GM18498 (cell line): ENCODE measurements at regions not wholly inside any gene's neighbourhood (a gene's known extent, or its start where the extent isn't known, plus 50 kb on each side); places are given as distances from the start of the nearest gene placed in this dataset.
"Not testable (repeated sequence)": the region's sequence is repeated elsewhere in the genome, so short reads cannot be mapped to it uniquely, and the experiment has no call there.

Experiments used
- ATAC-seq: cut with Tn5 transposase; IDR thresholded peaks from one replicate; pipeline ENCODE4 v1.9.1; 2021; ENCODE audit warnings: mild to moderate bottlenecking, moderate library complexity; ENCODE audit not compliant: unreplicated experiment

GRCh38 chr4:142897518-142897917, 51.4 kb upstream of the INPP4B start:
- ATAC-seq: not testable (repeated sequence)

GRCh38 chr4:142900622-142901021, 54.5 kb upstream of the INPP4B start:
- ATAC-seq: no peak

DNA sequence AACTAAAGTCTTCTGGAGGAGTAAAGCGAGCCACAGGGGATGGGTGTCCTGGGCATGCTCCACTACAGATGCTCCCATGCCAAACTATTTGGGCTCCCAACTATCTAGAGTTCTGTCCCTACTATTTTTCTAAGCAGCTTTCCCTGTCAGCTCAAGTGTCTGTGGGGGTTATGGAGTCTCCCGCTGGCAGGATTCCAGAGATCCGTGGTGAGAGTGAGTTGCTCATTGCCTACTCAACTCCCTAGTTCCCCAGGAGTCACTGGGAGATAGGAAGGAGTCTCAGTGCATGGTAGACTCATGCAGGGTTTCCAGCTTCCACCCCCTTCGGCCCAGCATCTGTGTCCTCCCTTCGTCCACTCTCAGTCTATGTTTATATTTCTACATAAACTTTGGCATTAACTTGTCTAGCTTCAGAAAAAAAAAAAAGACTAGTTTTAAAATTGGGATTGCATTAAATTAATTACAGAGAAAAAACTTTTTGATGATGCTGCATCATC, 55.1 kb upstream of the INPP4B start:
- ATAC-seq: no peak

- ATAC-seq: not testable (repeated sequence)
These were observed 57.5 kb upstream of the INPP4B start for GRCh38 chr4:142903617-142904016.

DNA sequence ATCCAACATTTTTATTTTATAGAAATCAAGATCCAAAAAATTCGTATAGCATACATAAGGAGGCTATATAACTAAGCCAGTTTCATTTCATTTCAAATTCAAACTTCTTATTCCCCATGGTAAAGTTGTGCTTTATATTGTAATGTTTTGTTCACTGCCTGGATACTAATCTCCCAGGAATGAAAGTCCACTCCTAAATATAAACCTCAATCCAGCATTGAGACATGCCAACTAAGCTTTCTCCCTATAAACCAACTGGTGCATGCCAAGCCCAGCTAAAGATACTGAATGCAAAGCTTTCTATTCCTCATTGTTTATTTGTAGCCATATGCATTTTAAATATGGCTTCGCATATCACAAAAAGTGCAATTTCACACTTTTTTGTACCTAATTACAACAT, 63.8 kb upstream of the INPP4B start:
- no peak for ATAC-seq

DNA sequence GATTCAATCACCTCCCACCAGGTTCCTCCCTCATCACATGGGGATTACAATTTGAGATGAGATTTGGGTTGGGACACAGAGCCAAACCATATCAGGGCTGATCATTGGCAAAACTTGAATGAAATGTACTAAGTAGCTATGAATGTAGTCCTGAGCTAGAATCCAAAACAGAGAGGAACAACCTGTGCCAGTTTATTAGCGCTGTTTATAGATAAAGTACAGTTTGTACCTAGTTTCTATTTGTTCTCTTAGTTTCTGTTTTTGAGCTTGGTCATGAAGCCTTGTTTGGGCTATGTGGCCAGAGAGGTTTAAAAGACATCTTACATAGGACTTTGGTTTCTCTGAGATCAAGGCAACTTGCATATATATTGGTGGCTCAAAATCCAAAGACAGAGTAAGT, 66.9 kb upstream of the INPP4B start:
- no peak for ATAC-seq

GRCh38 chr4:142913461-142914030, 67.4 kb upstream of the INPP4B start:
- ATAC-seq: no peak

DNA sequence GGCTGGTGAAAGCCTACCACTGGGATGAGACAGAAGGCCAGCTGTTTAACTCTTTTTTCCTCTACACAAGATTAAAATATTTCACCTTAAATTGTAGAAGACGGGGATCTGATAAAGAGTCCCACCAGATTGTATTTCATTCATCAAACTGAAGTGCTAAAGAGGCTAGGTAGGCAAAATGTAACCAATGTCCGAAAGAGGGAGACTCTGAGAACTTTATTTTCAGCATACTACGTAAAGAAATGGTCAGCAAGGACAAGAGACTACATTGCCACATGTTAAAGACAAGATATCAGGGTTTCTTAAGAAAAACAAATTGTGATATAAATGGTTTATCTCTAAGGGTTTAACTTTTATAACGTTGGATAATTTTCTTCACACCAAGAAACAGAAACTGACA, 71.6 kb upstream of the INPP4B start:
- ATAC-seq: no peak

GRCh38 chr4:142922720-142923119, 76.6 kb upstream of the INPP4B start:
- no peak for ATAC-seq

DNA sequence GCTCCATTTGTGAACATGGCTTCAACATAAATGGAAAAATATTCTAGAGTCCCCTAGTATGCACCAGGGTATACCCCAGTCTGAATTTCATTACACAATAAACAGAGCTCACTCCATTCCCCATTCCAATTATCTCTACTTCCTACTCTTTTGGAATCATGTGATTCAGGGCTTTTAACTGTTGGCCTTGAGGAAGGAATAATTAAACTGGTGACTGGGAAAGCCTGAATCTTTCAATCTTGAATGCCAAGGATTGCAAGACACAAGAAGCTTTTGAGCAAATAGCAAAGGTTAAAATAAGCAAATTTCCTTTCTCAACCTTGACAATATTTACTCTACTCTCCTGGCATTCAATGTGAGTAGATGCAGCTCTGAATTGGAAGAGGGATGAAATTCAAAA, 77.5 kb upstream of the INPP4B start:
- ATAC-seq: no peak

DNA sequence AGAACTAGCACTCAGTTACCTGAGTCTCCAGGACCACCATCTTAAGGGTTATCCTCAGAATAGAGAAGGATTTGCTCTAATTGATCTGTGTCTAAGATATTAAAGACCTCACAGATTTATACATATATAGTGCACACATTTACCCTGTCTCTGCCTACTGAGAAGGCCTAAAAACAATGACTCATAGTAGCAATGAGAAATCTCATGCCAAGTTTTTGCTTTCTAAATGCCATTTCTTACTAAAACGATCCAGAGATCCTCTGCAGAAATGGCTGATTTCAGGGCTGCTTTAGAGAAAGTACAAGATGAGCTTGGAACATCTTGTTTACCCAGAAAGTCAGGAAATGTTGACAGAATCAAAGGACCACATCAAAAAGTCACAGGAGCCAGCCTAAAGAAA, 79.1 kb upstream of the INPP4B start:
- no peak for ATAC-seq

DNA sequence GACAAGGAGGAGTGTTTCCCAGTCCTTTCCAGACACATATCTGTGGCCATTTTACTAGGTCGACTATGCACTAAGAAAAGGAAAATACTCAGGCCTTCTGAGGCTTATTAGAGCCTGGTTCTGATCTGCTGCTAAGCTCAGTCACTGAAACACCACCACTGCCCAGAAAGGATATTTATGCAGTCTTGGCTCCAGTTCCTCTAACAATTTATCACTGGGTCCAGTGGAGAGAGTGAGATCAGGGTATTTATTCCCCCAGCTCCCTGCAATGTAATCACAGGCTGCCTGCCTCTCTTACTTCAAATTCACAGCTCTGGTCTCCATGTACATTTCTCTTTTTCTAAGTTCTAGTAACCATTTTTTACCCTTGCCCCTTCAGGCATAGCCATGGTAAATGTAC, 81.6 kb upstream of the INPP4B start:
- no peak for ATAC-seq

DNA sequence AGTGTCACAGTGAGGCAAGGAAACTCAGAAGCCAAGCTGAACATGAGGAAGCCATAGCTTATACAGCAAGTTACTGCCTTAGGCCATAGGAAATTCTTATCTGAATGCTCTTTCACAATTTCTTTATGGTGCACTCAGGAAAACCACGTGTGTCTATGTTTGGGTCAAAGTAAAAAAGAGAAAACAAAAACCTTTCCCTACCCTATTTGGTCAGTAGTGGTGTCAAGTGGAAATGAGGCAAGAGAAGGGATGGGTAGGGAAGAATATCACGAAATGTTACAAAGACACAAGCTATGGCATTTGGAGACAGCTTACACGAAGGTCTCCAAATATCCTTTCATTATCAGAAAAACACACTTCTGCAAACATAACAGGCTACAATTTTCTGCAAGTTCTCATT, 83.4 kb upstream of the INPP4B start:
- no peak for ATAC-seq

DNA sequence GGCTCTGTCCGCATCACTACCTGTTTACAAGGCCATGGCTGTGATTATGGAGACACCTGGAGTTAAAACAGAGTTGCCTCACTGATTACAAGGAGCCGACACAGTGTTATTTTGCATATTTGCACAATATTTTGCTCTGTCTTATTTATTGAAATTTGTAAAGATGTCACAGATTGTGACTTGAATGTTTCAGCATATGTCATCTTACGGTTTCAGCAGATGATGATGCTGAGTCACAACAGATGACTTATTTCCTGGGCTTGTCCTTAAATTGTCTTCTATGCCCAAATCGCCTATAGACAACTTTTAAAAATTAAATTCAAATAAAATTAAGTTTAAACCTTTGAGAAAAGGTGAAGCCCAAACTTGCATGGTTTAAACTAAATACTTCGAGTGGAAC, 87.1 kb upstream of the INPP4B start:
- ATAC-seq: no peak

DNA sequence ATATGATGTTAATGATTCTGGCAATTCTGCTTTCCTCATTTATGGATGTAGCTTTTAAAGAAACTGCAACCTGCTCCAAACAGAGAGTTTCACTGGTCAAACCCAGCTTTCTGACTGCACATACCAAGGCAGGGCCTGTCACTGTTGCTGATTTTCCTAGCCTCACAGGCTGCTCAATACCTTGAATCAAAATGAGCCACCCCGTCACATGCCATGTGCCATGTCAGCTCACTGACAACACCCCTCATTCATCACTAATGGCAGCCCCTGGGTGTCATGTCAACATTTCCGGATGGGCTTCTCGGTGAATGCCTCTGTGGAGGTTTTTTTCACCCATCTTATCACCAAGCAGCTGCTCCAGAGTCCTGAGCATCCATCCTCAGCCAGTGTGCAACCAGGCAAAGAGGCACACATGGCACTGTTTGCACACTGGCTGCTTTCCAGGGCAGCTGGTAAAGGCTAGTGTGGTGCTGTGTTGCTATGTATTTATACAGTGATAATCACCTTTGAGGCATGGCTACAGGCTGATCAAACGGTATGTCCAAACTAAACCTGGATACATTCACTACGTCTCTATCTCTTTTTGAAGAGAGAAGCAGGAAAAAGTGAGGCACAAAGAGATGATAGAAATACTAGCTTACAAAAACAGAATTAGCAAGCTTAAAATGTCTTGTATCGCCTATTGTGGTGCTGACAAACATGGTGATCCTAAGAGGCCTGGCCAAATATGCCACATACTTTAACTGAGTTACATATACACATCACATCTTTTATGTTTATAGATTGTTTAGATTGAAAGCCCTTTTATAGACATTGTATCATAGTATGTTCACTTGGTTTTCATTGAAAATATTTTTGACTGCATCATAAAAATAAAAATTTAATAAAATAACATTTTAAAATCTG, 94.6 kb upstream of the INPP4B start:
- no peak for ATAC-seq

- no peak for ATAC-seq
These were observed 98.5 kb upstream of the INPP4B start for GRCh38 chr4:142944565-142944964.

- ATAC-seq: no peak
These were observed 106.9 kb upstream of the INPP4B start for GRCh38 chr4:142952821-142953580.

DNA sequence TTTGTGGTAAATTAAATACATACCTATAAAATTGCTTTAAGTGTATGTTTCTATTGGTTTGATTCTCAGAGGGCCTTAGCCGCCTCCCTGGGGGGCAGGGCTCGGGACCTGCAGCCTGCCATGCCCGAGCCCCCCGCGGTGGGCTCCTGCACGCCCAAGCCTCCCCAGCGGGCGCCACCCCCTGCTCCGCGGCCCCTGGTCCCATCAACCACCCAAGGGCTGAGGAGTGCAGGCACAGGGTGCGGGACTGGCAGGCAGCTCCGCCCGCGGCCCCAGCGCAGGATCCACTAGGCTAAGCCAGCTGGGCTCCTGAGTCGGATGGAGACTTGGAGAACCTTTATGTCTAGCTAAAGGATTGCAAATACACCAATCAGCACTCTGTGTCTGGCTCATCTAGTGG, 108.3 kb upstream of the INPP4B start:
- ATAC-seq: no peak

DNA sequence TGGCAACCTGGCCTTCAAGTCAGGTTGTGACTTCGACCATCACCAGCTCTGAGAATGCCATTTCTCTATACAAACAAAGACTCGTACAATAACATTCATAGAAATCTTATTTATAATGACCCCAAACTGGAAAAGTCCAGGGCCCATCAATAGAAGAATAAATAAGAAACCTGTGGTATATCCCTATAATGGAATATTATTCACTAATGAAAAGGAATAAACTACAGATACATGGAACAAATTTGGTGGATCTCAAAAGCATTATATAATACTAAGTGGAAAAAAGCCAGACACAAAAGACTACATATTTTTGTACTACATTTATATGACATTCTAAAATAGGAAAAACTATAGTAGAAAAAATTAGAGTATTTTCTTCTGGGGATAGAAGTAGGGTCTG, 109.4 kb upstream of the INPP4B start:
- no peak for ATAC-seq

DNA sequence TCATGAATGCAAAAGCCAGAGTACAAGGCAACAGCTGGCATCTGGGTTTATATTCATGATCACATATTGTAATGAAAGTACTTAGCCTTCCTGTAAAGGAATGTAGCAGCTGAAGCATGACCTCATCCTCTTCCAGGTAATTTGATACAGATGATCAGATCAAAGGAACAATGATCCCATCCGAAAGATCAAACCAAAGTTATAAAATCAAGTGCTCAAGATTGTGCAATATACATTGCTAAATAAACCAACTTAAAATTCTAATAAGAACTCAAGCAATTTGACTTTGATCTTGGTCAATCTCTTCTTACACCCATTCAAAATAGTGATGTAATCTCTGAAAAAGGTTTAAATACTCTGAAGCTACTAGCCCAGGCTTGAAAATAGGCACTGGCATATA, 113.1 kb upstream of the INPP4B start:
- ATAC-seq: no peak

GRCh38 chr4:142960126-142960525, 114.0 kb upstream of the INPP4B start:
- no peak for ATAC-seq
